GM12878 (cell line): ENCODE measurements at regions not wholly inside any gene's neighbourhood (a gene's known extent, or its start where the extent isn't known, plus 50 kb on each side); places are given as distances from the start of the nearest gene placed in this dataset.
A peak's percentile ranks its signal among the peaks of the same experiment; 100 is the strongest.

ENCODE experiments used
- ATAC-seq: fragments of 200-7000 bp; cut with Tn5 transposase; 3 replicates; pipeline ENCODE4 v1.9.1; 2020; ENCODE audit warnings: mild to moderate bottlenecking, moderate library complexity
- BruUV-seq: library from RNA; stranded (reverse); fragments of 400-500 nt; replicated peaks from 2 replicates; lab custom pipeline; 2021; lab: Mats Ljungman, UMichigan
- CTCF ChIA-PET: fragments of 300-600 bp; sonication (Branson Sonifier 250); formaldehyde crosslinking; extraction: SDS; loops from one replicate; lab custom pipeline; 2021; ENCODE audit warnings: inconsistent platforms; lab: Yijun Ruan, JAX
- POLR2A ChIA-PET: fragments of 350-600 bp; formaldehyde crosslinking; extraction: SDS; loops from one replicate; lab custom pipeline; 2021; ENCODE audit warnings: inconsistent platforms; lab: Charles Lee
- RAD21 ChIA-PET: fragments of 300-600 bp; sonication (Branson Sonifier 250); formaldehyde crosslinking; loops from one replicate; lab custom pipeline; 2023; ENCODE audit warnings: antibody characterized with exemption; ENCODE audit not compliant: unreplicated experiment; lab: Charles Lee
- SMC1A ChIA-PET: fragments of 300-600 bp; sonication (Branson Sonifier 250); formaldehyde crosslinking; loops from one replicate; lab custom pipeline; 2023; ENCODE audit not compliant: unreplicated experiment, uncharacterized antibody; lab: Charles Lee
- DNase-seq: peaks from one replicate; pipeline ENCODE4 v3.0.0-alpha.2; 2011; ENCODE audit warnings: low read depth, low spot score
- FAIRE-seq: peaks from 3 replicates; lab custom pipeline; 2011; peaks lifted over from hg19 to GRCh38; lab: Jason Lieb, UNC
- H2AFZ ChIP-seq: 2 replicates; pipeline ENCODE4 v1.6.0; 2011; ENCODE audit warnings: low read depth, low read length, control low read depth; ENCODE audit not compliant: control insufficient read depth
- H3K27ac ChIP-seq: 2 replicates; pipeline ENCODE4 v1.5.1; 2011; ENCODE audit warnings: control low read depth; ENCODE audit not compliant: control insufficient read depth, insufficient read depth
- H3K27me3 ChIP-seq, 2 experiments: replicated peaks in 1 of 2; 2 replicates each; pipeline versions ENCODE4 v1.6.0 to v1.6.1; 2011; ENCODE audit warnings: low read length in 1 of 2; ENCODE audit not compliant: control insufficient read depth in 2 of 2, insufficient read depth in 2 of 2
- H3K36me3 ChIP-seq, 2 experiments: 2 replicates each; pipeline ENCODE4 v1.5.1; 2011; ENCODE audit warnings: low read length in 1 of 2; ENCODE audit not compliant: control insufficient read depth in 2 of 2, insufficient read depth in 2 of 2
- H3K4me1 ChIP-seq: 2 replicates; pipeline ENCODE4 v1.6.1; 2011; ENCODE audit warnings: mild to moderate bottlenecking, low read length, moderate library complexity, mixed read lengths; ENCODE audit not compliant: control insufficient read depth, insufficient read depth
- H3K4me2 ChIP-seq: 2 replicates; pipeline ENCODE4 v1.6.0; 2011; ENCODE audit warnings: control low read depth; ENCODE audit not compliant: control insufficient read depth, insufficient read depth
- H3K4me3 ChIP-seq: fragments of 200-600 bp; sonication (generic); 2 replicates; pipeline ENCODE4 v1.5.1; 2016
- H3K79me2 ChIP-seq: 2 replicates; pipeline ENCODE4 v1.6.0; 2011; ENCODE audit warnings: low read length; ENCODE audit not compliant: control insufficient read depth, insufficient read depth
- H3K9ac ChIP-seq: 2 replicates; pipeline ENCODE4 v1.8.0; 2011; ENCODE audit warnings: low read length, control low read depth, mixed read lengths; ENCODE audit not compliant: control insufficient read depth, insufficient read depth
- H3K9me3 ChIP-seq: replicated peaks from 3 replicates; pipeline ENCODE4 v1.5.1; 2011; ENCODE audit warnings: mild to moderate bottlenecking, low read length; ENCODE audit not compliant: control insufficient read depth, insufficient read depth
- H4K20me1 ChIP-seq: 2 replicates; pipeline ENCODE4 v1.6.0; 2011; ENCODE audit not compliant: control insufficient read depth, insufficient read depth
- CBFB ChIP-seq: IDR thresholded peaks from 2 replicates; pipeline ENCODE4 v1.6.1; 2016; ENCODE audit warnings: antibody characterized with exemption, low read depth
- CTCF ChIP-seq, 3 experiments: IDR thresholded peaks in 2 of 3; conservative IDR thresholded peaks in 1 of 3; 2 replicates each; pipeline ENCODE4 v1.5.1; 2011; ENCODE audit warnings: low read depth in 3 of 3, low read length in 3 of 3, mild to moderate bottlenecking in 3 of 3, control low read depth in 2 of 3, moderate library complexity in 2 of 3, inconsistent platforms in 1 of 3, mixed read lengths in 1 of 3; ENCODE audit not compliant: control insufficient read depth in 2 of 3, insufficient read depth in 1 of 3; ENCODE audit errors: extremely low read depth in 1 of 3
- RAD21 ChIP-seq: IDR thresholded peaks from 2 replicates; pipeline ENCODE4 v1.6.1; 2011; ENCODE audit warnings: mild to moderate bottlenecking, low read depth, low read length, moderate library complexity; ENCODE audit not compliant: insufficient read depth
- RUNX3 ChIP-seq: IDR thresholded peaks from 2 replicates; pipeline ENCODE4 v1.6.1; 2012; ENCODE audit warnings: low read length, inconsistent platforms
- SMC3 ChIP-seq: IDR thresholded peaks from 2 replicates; pipeline ENCODE4 v1.6.1; 2011; ENCODE audit warnings: low read length, improper control_type of control experiment, borderline replicate concordance
- SUZ12 ChIP-seq: fragments of 200-600 bp; sonication (generic); IDR thresholded peaks from one replicate; pipeline ENCODE4 v1.6.1; 2018; ENCODE audit warnings: antibody characterized with exemption, mild to moderate bottlenecking; ENCODE audit not compliant: unreplicated experiment
- TCF3 ChIP-seq: IDR thresholded peaks from 2 replicates; pipeline ENCODE4 v1.6.1; 2012; ENCODE audit warnings: low read depth, mild to moderate bottlenecking, low read length, borderline replicate concordance; ENCODE audit not compliant: insufficient read depth
- WGBS: methylation state at CpG from one replicate; pipeline ENCODE4 v1.1.6; 2016; ENCODE audit warnings: low lambda C conversion rate; ENCODE audit not compliant: insufficient replicate concordance, insufficient coverage; ENCODE audit errors: missing lambda C conversion rate; 5-methylcytosine and 5-hydroxymethylcytosine counted together
- in situ Hi-C: fragments of 300-500 bp; cut with MboI; formaldehyde crosslinking; loops from 9 replicates; pipeline ENCODE4 v1.14.3; 2018; ENCODE audit warnings: mixed read lengths
- intact Hi-C: fragments of 100-400 bp; cut with micrococcal nuclease; formaldehyde crosslinking; loops from one replicate; pipeline ENCODE4 v1.14.2; 2022; ENCODE audit not compliant: unreplicated experiment
- TF ChIP-seq, protein P1 (sequence below): fragments of 450-650 bp; IDR thresholded peaks from 2 replicates; pipeline ENCODE4 v1.6.1; 2017; ENCODE audit warnings: mild to moderate bottlenecking, moderate library complexity

DNA sequence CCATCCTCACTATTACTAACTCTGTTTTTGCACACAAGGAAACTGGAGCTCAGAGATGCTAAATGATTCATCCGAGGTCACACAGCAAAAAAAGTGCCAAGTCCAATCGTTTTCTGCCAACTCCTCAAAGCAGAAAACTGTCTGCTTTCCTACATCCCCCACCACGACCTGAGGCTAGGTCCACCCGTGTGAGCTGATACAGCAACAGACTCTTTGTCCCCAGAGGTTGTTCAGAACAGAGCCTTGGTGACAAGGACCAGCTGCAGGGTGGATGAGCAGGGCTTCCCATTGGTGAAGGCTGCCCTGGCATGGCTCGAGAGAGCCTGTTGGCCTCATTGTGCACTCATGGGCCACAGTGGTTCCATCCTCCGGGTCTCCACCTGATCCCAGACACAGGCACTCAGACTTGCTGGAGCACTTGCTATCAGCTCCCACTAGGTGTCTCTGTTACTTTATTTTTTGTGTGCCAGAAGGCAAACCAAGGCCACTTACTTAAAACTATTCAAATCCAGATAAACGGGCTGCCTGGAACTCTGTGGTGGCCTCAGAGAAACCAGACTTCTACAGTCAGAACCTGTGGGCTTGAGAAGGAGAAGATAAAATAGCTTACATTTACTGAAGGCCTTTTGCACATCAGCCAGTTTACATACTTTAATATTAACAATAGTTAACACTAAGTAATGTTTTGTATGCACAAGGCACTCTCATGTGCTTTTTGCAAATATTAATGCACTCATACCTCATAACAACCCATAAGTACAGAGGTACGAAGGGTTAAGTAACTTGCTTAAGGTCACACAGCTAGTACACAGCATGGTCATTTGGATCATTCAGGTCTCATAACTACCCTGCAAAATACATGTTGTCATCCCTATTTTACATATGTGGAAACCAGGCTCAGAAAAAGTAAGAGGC, 62.9 kb upstream of the CTIF start:
- no peak overlapping the region for H3K4me3 ChIP-seq
- BruUV-seq: no TSS peak
- in situ Hi-C loops: no loop called here
- ChIA-PET SMC1A (interaction anchor here (0.6 to 1.4 kb wide), 5 partner anchors 10 to 200 kb away, joined by 3 to 6 read pairs (median 4); no protein-coding TSS in a partner anchor), RAD21 (interaction anchor here (0.6 to 1.6 kb wide), 4 partner anchors 163 to 200 kb away, joined by 3 to 6 read pairs (median 4); no protein-coding TSS in a partner anchor), CTCF (interaction anchor here (0.6 to 3.1 kb wide), 19 partner anchors 10 to 661 kb away, joined by 3 to 21 read pairs (median 4); no protein-coding TSS in a partner anchor), POLR2A (no interaction called here)
- H3K9ac ChIP-seq: no peak overlapping the region
- peak; percentile 86 for FAIRE-seq
- H2AFZ ChIP-seq: no peak overlapping the region
- peak; percentile 5 for DNase-seq
- H3K4me2 ChIP-seq: no peak overlapping the region
- no peaks in the 10 kb centered on the region for H3K79me2 ChIP-seq
- under 1% methylated on average over 8 of the region's 8 CpGs for WGBS
- H3K27me3 ChIP-seq: peaks cover 0 to 2% of the 10 kb centered on the region in 2 experiments; a peak in 2 of 4 replicates
- intact Hi-C loops: loop anchor here (1.0 kb wide), 1 partner anchor 188 kb away; no protein-coding TSS in a partner anchor
- no peak overlapping the region for H3K27ac ChIP-seq
- no peaks in the 10 kb centered on the region for H4K20me1 ChIP-seq
- no peaks in the 10 kb centered on the region; the same call in 2 of the 3 replicates for H3K9me3 ChIP-seq
- peak; percentile 94 for ATAC-seq
- TF ChIP-seq RUNX3 (no peak), CBFB (no peak), SUZ12 (no peak), TCF3 (no peak), CTCF (IDR thresholded peaks at IDR 0.05 in 2 of 3, conservative IDR thresholded peaks at IDR 0.05 in 1 of 3; ENCODE audit: control insufficient read depth in 2 of 3, extremely low read depth in 1 of 3, insufficient read depth in 1 of 3, low read depth in 3 of 3, low read length in 3 of 3) (peak; percentile 75 to 83 (median 78)), SMC3 (peak; percentile 70), RAD21 (peak; percentile 90)
- TF ChIP-seq, protein P1, sequence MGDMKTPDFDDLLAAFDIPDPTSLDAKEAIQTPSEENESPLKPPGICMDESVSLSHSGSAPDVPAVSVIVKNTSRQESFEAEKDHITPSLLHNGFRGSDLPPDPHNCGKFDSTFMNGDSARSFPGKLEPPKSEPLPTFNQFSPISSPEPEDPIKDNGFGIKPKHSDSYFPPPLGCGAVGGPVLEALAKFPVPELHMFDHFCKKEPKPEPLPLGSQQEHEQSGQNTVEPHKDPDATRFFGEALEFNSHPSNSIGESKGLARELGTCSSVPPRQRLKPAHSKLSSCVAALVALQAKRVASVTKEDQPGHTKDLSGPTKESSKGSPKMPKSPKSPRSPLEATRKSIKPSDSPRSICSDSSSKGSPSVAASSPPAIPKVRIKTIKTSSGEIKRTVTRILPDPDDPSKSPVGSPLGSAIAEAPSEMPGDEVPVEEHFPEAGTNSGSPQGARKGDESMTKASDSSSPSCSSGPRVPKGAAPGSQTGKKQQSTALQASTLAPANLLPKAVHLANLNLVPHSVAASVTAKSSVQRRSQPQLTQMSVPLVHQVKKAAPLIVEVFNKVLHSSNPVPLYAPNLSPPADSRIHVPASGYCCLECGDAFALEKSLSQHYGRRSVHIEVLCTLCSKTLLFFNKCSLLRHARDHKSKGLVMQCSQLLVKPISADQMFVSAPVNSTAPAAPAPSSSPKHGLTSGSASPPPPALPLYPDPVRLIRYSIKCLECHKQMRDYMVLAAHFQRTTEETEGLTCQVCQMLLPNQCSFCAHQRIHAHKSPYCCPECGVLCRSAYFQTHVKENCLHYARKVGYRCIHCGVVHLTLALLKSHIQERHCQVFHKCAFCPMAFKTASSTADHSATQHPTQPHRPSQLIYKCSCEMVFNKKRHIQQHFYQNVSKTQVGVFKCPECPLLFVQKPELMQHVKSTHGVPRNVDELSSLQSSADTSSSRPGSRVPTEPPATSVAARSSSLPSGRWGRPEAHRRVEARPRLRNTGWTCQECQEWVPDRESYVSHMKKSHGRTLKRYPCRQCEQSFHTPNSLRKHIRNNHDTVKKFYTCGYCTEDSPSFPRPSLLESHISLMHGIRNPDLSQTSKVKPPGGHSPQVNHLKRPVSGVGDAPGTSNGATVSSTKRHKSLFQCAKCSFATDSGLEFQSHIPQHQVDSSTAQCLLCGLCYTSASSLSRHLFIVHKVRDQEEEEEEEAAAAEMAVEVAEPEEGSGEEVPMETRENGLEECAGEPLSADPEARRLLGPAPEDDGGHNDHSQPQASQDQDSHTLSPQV: no peak
- H3K36me3 ChIP-seq: no peaks in the 10 kb centered on the region
- no peaks in the 10 kb centered on the region for H3K4me1 ChIP-seq
